BLaER1 (cell line): ENCODE measurements at regions not wholly inside any gene's neighbourhood (a gene's known extent, or its start where the extent isn't known, plus 50 kb on each side); places are given as distances from the start of the nearest gene placed in this dataset.
A peak's percentile ranks its signal among the peaks of the same experiment; 100 is the strongest.

Source experiments
- H3K27ac ChIP-seq: shearing (Covaris generic); formaldehyde crosslinking; 2 replicates; pipeline ENCODE4 v1.8.1; 2022
- H3K27me3 ChIP-seq: shearing (Covaris generic); formaldehyde crosslinking; 2 replicates; pipeline ENCODE4 v1.8.1; 2022
- H3K36me3 ChIP-seq: shearing (Covaris generic); formaldehyde crosslinking; 2 replicates; pipeline ENCODE4 v1.8.1; 2022
- H3K4me1 ChIP-seq: shearing (Covaris generic); formaldehyde crosslinking; 2 replicates; pipeline ENCODE4 v1.8.1; 2022
- H3K4me2 ChIP-seq: shearing (Covaris generic); formaldehyde crosslinking; 2 replicates; pipeline ENCODE4 v1.8.1; 2022
- H3K4me3 ChIP-seq: shearing (Covaris generic); formaldehyde crosslinking; 2 replicates; pipeline ENCODE4 v1.8.1; 2022
- H3K9ac ChIP-seq: shearing (Covaris generic); formaldehyde crosslinking; 2 replicates; pipeline ENCODE4 v1.8.1; 2022
- H3K9me3 ChIP-seq: shearing (Covaris generic); formaldehyde crosslinking; 2 replicates; pipeline ENCODE4 v1.8.1; 2022
- H4K20me1 ChIP-seq: shearing (Covaris generic); formaldehyde crosslinking; 2 replicates; pipeline ENCODE4 v1.8.1; 2022
- Cebpa-rat ChIP-seq: shearing (Covaris generic); IDR thresholded peaks from 2 replicates; pipeline ENCODE4 v1.8.1; 2022

GRCh38 chr4:185890196-185890595 is 78.2 kb upstream of the SORBS2 start:
- H3K27ac ChIP-seq, result no peak overlapping the region
- H3K9me3 ChIP-seq, result peaks cover 10% of the 10 kb centered on the region
- no peaks in the 10 kb centered on the region for H4K20me1 ChIP-seq
- TF ChIP-seq Cebpa-rat, result no peak
- no peak overlapping the region for H3K9ac ChIP-seq
- peaks cover 12% of the 10 kb centered on the region for H3K4me1 ChIP-seq
- no peak overlapping the region for H3K4me2 ChIP-seq
- H3K36me3 ChIP-seq, result no peaks in the 10 kb centered on the region
- no peak overlapping the region for H3K4me3 ChIP-seq
- H3K27me3 ChIP-seq, result no peaks in the 10 kb centered on the region

- no peak overlapping the region for H3K4me3 ChIP-seq
- no peak for TF ChIP-seq Cebpa-rat
- H3K4me2 ChIP-seq, result no peak overlapping the region
- H3K36me3 ChIP-seq, result no peaks in the 10 kb centered on the region
- peaks cover 5% of the 10 kb centered on the region; the same call in 1 of the 2 replicates for H4K20me1 ChIP-seq
- peaks cover 10% of the 10 kb centered on the region for H3K9me3 ChIP-seq
- no peak overlapping the region for H3K9ac ChIP-seq
- peaks cover 19% of the 10 kb centered on the region for H3K4me1 ChIP-seq
- H3K27me3 ChIP-seq, result no peaks in the 10 kb centered on the region
- H3K27ac ChIP-seq, result no peak overlapping the region
Measured at GRCh38 chr4:185892165-185892564, 80.2 kb upstream of the SORBS2 start.

- H4K20me1 ChIP-seq, result peaks cover 5% of the 10 kb centered on the region; the same call in 1 of the 2 replicates
- H3K4me3 ChIP-seq, result no peak overlapping the region
- peaks cover 20% of the 10 kb centered on the region for H3K4me1 ChIP-seq
- no peaks in the 10 kb centered on the region for H3K27me3 ChIP-seq
- H3K4me2 ChIP-seq, result no peak overlapping the region
- no peaks in the 10 kb centered on the region for H3K36me3 ChIP-seq
- no peak overlapping the region for H3K27ac ChIP-seq
- H3K9ac ChIP-seq, result no peak overlapping the region
- TF ChIP-seq Cebpa-rat, result no peak
- H3K9me3 ChIP-seq, result peaks cover 5% of the 10 kb centered on the region
Measured at GRCh38 chr4:185893500-185893899, 81.5 kb upstream of the SORBS2 start.

- Histone ChIP-seq H3K9me3 (no peaks in the 10 kb centered on the region), H3K27me3 (no peaks in the 10 kb centered on the region), H3K27ac (no peak overlapping the region), H3K4me2 (no peak overlapping the region), H3K4me1 (peaks cover 20% of the 10 kb centered on the region), H3K36me3 (no peaks in the 10 kb centered on the region), H3K9ac (no peak overlapping the region), H3K4me3 (no peak overlapping the region), H4K20me1 (peaks cover 5% of the 10 kb centered on the region; the same call in 1 of the 2 replicates)
- no peak for TF ChIP-seq Cebpa-rat
Measured at GRCh38 chr4:185894481-185894880, 82.5 kb upstream of the SORBS2 start.

GRCh38 chr4:185895351-185895750 is 83.4 kb upstream of the SORBS2 start:
- Histone ChIP-seq H3K4me2 (no peak overlapping the region), H3K4me1 (peaks cover 20% of the 10 kb centered on the region), H4K20me1 (peaks cover 5% of the 10 kb centered on the region; the same call in 1 of the 2 replicates), H3K9me3 (no peaks in the 10 kb centered on the region), H3K27ac (no peak overlapping the region), H3K4me3 (no peak overlapping the region), H3K9ac (no peak overlapping the region), H3K27me3 (no peaks in the 10 kb centered on the region), H3K36me3 (no peaks in the 10 kb centered on the region)
- TF ChIP-seq Cebpa-rat, result no peak

GRCh38 chr4:185895866-185896265 is 83.9 kb upstream of the SORBS2 start:
- Histone ChIP-seq H3K27ac (no peak overlapping the region), H3K36me3 (no peaks in the 10 kb centered on the region), H3K27me3 (no peaks in the 10 kb centered on the region), H3K4me1 (peaks cover 20% of the 10 kb centered on the region), H4K20me1 (peaks cover 5% of the 10 kb centered on the region; the same call in 1 of the 2 replicates), H3K4me3 (no peak overlapping the region), H3K9me3 (no peaks in the 10 kb centered on the region), H3K4me2 (peak overlapping the region; percentile 74), H3K9ac (no peak overlapping the region)
- no peak for TF ChIP-seq Cebpa-rat

GRCh38 chr4:185896817-185897488 is 85.0 kb upstream of the SORBS2 start:
- H3K9ac ChIP-seq, result no peak overlapping the region
- peaks cover 20% of the 10 kb centered on the region for H3K4me1 ChIP-seq
- no peak overlapping the region for H3K4me3 ChIP-seq
- no peaks in the 10 kb centered on the region for H3K36me3 ChIP-seq
- H3K27ac ChIP-seq, result no peak overlapping the region
- no peaks in the 10 kb centered on the region for H3K9me3 ChIP-seq
- no peaks in the 10 kb centered on the region for H3K27me3 ChIP-seq
- peaks cover 5% of the 10 kb centered on the region; the same call in 1 of the 2 replicates for H4K20me1 ChIP-seq
- TF ChIP-seq Cebpa-rat, result no peak
- H3K4me2 ChIP-seq, result peak overlapping the region; percentile 74

- Histone ChIP-seq H4K20me1 (peaks cover 5% of the 10 kb centered on the region; the same call in 1 of the 2 replicates), H3K9me3 (no peaks in the 10 kb centered on the region), H3K36me3 (no peaks in the 10 kb centered on the region), H3K4me2 (no peak overlapping the region), H3K9ac (no peak overlapping the region), H3K27me3 (no peaks in the 10 kb centered on the region), H3K27ac (no peak overlapping the region), H3K4me1 (peaks cover 20% of the 10 kb centered on the region), H3K4me3 (no peak overlapping the region)
- TF ChIP-seq Cebpa-rat, result no peak
Measured at GRCh38 chr4:185898413-185898812, 86.4 kb upstream of the SORBS2 start.

GRCh38 chr4:185899833-185900232 is 87.8 kb upstream of the SORBS2 start:
- no peak overlapping the region for H3K4me2 ChIP-seq
- no peak for TF ChIP-seq Cebpa-rat
- H3K27ac ChIP-seq, result no peak overlapping the region
- peaks cover 20% of the 10 kb centered on the region for H3K4me1 ChIP-seq
- no peaks in the 10 kb centered on the region for H3K27me3 ChIP-seq
- H3K36me3 ChIP-seq, result no peaks in the 10 kb centered on the region
- no peak overlapping the region for H3K9ac ChIP-seq
- H4K20me1 ChIP-seq, result peaks cover 5% of the 10 kb centered on the region; the same call in 1 of the 2 replicates
- H3K9me3 ChIP-seq, result no peaks in the 10 kb centered on the region
- H3K4me3 ChIP-seq, result no peak overlapping the region

- H3K36me3 ChIP-seq, result no peaks in the 10 kb centered on the region
- H3K9me3 ChIP-seq, result no peaks in the 10 kb centered on the region
- no peak overlapping the region for H3K4me2 ChIP-seq
- no peak overlapping the region for H3K4me3 ChIP-seq
- no peaks in the 10 kb centered on the region for H4K20me1 ChIP-seq
- H3K27me3 ChIP-seq, result no peaks in the 10 kb centered on the region
- H3K4me1 ChIP-seq, result peaks cover 1% of the 10 kb centered on the region; the same call in 1 of the 2 replicates
- no peak overlapping the region for H3K27ac ChIP-seq
- no peak for TF ChIP-seq Cebpa-rat
- no peak overlapping the region for H3K9ac ChIP-seq
Measured at GRCh38 chr4:185902654-185903053, 90.7 kb upstream of the SORBS2 start.
